ENCODE measurements at regions not wholly inside any gene's neighbourhood (a gene's known extent, or its start where the extent isn't known, plus 50 kb on each side); places are given as distances from the start of the nearest gene placed in this dataset.

DNA sequence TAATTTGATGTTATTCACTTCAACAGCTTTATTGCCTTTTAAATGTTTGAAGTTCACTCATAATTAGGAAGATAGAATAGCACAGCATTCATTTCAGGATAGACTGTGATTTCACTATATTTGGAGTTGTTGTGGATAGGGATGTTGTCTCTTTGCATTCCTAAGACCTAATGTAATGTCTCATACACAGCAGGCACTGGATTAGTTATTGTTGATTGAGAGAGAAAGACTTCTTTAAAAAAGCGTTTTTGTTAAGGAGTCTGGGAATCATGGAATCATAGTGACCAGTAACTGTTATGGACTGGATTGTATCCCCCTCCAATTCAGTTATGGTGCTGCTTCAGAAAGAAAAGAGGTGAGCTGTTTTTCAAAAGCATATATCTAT lies 122.0 kb downstream of the USP22 start:
- DNase-seq (no peak), ATAC-seq (no peak)
- H3K36me3 ChIP-seq (ENCODE audit: low read depth): no peaks in the 10 kb centered on the region
- no peaks in the 10 kb centered on the region for H3K9me3 ChIP-seq
- H3K4me1 ChIP-seq (ENCODE audit: low read depth): no peaks in the 10 kb centered on the region
- no peak for TF ChIP-seq CTCF (IDR thresholded peaks at IDR 0.05)
- H3K4me3 ChIP-seq: no peak overlapping the region
- intact Hi-C loops (cut with DNase I, micrococcal nuclease): no loop called here

GRCh38 chr17:20922128-20922670 lies 120.6 kb downstream of the USP22 start:
- Histone ChIP-seq H3K4me3 (no peak overlapping the region), H3K36me3 (ENCODE audit: low read depth) (no peaks in the 10 kb centered on the region), H3K4me1 (ENCODE audit: low read depth) (no peaks in the 10 kb centered on the region), H3K9me3 (no peaks in the 10 kb centered on the region)
- DNase-seq (no peak), ATAC-seq (peak; percentile 13)
- intact Hi-C loops (cut with DNase I, micrococcal nuclease): no loop called here
- TF ChIP-seq CTCF (IDR thresholded peaks at IDR 0.05): no peak

DNA sequence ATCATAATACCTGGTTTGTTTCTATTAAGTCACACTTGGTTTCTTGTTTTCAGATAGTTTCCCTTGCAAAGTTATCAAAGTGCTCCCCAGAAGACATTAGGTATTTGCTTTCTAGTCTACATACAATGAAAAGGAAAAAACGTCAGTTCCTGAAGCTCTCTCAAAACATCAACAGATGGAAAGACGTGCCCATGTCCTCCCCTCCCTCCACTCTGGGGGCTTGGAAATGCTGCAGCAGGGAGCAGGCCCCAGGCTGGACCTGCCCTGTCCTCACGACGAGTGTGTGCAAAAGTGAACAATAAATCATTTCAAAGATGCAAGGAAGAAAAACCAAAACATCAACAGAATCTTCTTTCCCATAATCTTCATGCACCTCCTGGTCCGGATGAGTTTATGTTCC lies 118.5 kb downstream of the USP22 start:
- intact Hi-C loops (cut with DNase I, micrococcal nuclease): no loop called here
- no peaks in the 10 kb centered on the region for H3K9me3 ChIP-seq
- ATAC-seq (no peak), DNase-seq (no peak)
- no peak overlapping the region for H3K4me3 ChIP-seq
- H3K4me1 ChIP-seq (ENCODE audit: low read depth): no peaks in the 10 kb centered on the region
- no peak for TF ChIP-seq CTCF (IDR thresholded peaks at IDR 0.05)
- no peaks in the 10 kb centered on the region for H3K36me3 ChIP-seq (ENCODE audit: low read depth)

- no peaks in the 10 kb centered on the region for H3K4me1 ChIP-seq (ENCODE audit: low read depth)
- no peaks in the 10 kb centered on the region for H3K36me3 ChIP-seq (ENCODE audit: low read depth)
- ATAC-seq (no peak), DNase-seq (no peak)
- no peak for TF ChIP-seq CTCF (IDR thresholded peaks at IDR 0.05)
- H3K9me3 ChIP-seq: no peaks in the 10 kb centered on the region
- H3K4me3 ChIP-seq: no peak overlapping the region
- intact Hi-C loops (cut with DNase I, micrococcal nuclease): no loop called here
These were observed 117.7 kb downstream of the USP22 start for GRCh38 chr17:20925091-20925490.

- no peak overlapping the region for H3K4me3 ChIP-seq
- no peak for ATAC-seq
- H3K9me3 ChIP-seq: no peaks in the 10 kb centered on the region
- TF ChIP-seq CTCF (IDR thresholded peaks at IDR 0.05): no peak
- no peak for DNase-seq
- H3K36me3 ChIP-seq (ENCODE audit: low read depth): no peaks in the 10 kb centered on the region
- no peaks in the 10 kb centered on the region for H3K4me1 ChIP-seq (ENCODE audit: low read depth)
- intact Hi-C loops (cut with DNase I, micrococcal nuclease): no loop called here
These were observed 116.9 kb downstream of the USP22 start for GRCh38 chr17:20925954-20926353.

DNA sequence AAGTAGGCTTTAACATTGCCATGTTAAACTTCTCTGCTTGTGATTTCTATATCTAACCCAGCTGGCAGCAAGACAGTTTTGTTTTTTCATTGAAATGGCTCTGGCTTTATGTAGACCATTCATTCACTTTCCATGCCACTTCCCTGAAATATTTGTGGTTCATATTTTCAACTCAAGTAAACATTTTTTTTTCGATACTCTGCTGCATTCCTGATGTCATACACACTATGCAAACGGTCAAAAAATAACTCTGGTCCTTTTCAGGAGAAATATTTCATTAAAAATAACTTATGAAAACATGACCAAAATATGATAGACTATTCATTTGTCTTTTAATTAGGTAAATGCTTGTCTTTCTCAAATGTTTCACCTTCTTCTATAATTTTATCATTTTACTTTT lies 116.3 kb downstream of the USP22 start:
- no peak for ATAC-seq
- Histone ChIP-seq H3K36me3 (ENCODE audit: low read depth) (no peaks in the 10 kb centered on the region), H3K4me1 (ENCODE audit: low read depth) (no peaks in the 10 kb centered on the region), H3K4me3 (no peak overlapping the region), H3K9me3 (no peaks in the 10 kb centered on the region)
- no peak for TF ChIP-seq CTCF (IDR thresholded peaks at IDR 0.05)
- DNase-seq: no peak
- intact Hi-C loops (cut with DNase I, micrococcal nuclease): no loop called here
